Gastroesophageal sphincter (tissue), 4 donors: ENCODE measurements at regions not wholly inside any gene's neighbourhood (a gene's known extent, or its start where the extent isn't known, plus 50 kb on each side); places are given as distances from the start of the nearest gene placed in this dataset.

ENCODE experiments used
- ATAC-seq: fragments of 150-250 bp; one replicate; pipeline ENCODE4 v1.9.1; 2016; ENCODE audit warnings: mild to moderate bottlenecking, moderate library complexity
- H3K27ac ChIP-seq, 4 donors: fragments of 200-600 bp; sonication (generic) in 3 of 4; 1 replicate in 3 of 4; 2 replicates in 1 of 4; pipeline ENCODE4 v1.5.1; 2016 to 2019
- H3K27me3 ChIP-seq: fragments of 200-600 bp; sonication (generic); one replicate; pipeline ENCODE4 v1.5.1; 2019
- H3K36me3 ChIP-seq, 2 donors: fragments of 200-600 bp; sonication (generic); one replicate each; pipeline ENCODE4 v1.5.1; 2019; ENCODE audit warnings: control low read depth in 1 of 2
- H3K4me1 ChIP-seq, 3 donors: fragments of 200-600 bp; sonication (generic); 1 replicate in 2 of 3; 2 replicates in 1 of 3; pipeline ENCODE4 v1.5.1; 2016 to 2019; ENCODE audit warnings: control low read depth in 2 of 3
- H3K4me3 ChIP-seq, 2 donors: fragments of 200-600 bp; sonication (generic); one replicate each; pipeline ENCODE4 v1.5.1; 2019; ENCODE audit warnings: mild to moderate bottlenecking in 1 of 2, moderate library complexity in 1 of 2
- H3K9me3 ChIP-seq, 3 donors: fragments of 200-600 bp; sonication (generic); one replicate each; pipeline ENCODE4 v1.5.1; 2017 to 2019; ENCODE audit warnings: control low read depth in 2 of 3
- CTCF ChIP-seq, 4 experiments: fragments of 200-600 bp in 2 of 4; fragments of 450-650 bp in 2 of 4; sonication (generic) in 1 of 4; IDR thresholded peaks; one replicate each; pipeline ENCODE4 v1.5.1; 2017 to 2019; ENCODE audit warnings: antibody characterized with exemption in 4 of 4, mild to moderate bottlenecking in 2 of 4, moderate library complexity in 2 of 4
- EP300 ChIP-seq: sonication (generic); formaldehyde crosslinking; IDR thresholded peaks from one replicate; pipeline ENCODE4 v1.6.1; 2017; ENCODE audit warnings: antibody characterized with exemption, mild to moderate bottlenecking
- POLR2A ChIP-seq, 2 donors: fragments of 450-650 bp; IDR thresholded peaks; one replicate each; pipeline ENCODE4 v1.6.1; 2017; ENCODE audit warnings: antibody characterized with exemption in 2 of 2, mild to moderate bottlenecking in 2 of 2, moderate library complexity in 1 of 2
- POLR2AphosphoS5 ChIP-seq: sonication (generic); formaldehyde crosslinking; IDR thresholded peaks from one replicate; pipeline ENCODE4 v1.6.1; 2017; ENCODE audit warnings: antibody characterized with exemption
- WGBS, 2 donors: methylation state at CpG; one replicate each; pipeline ENCODE4 v1.1.5; 2018; ENCODE audit warnings: low coverage in 1 of 2; 5-methylcytosine and 5-hydroxymethylcytosine counted together

- WGBS, 2 donors: 60 to 62% methylated on average over 2 to 3 of the region's 3 CpGs
- Histone ChIP-seq H3K36me3 (no peaks in the 10 kb centered on the region), H3K9me3 (no peaks in the 10 kb centered on the region), H3K27ac (no peak overlapping the region), H3K4me1 (no peaks in the 10 kb centered on the region), H3K4me3 (no peak overlapping the region), H3K27me3 (peaks cover 15% of the 10 kb centered on the region)
- no peak for ATAC-seq
- TF ChIP-seq POLR2A (IDR thresholded peaks at IDR 0.05) (no peak), CTCF (IDR thresholded peaks at IDR 0.05) (no peak), EP300 (no peak), POLR2AphosphoS5 (no peak)
These were observed 406.4 kb downstream of the SNAPC1 start for GRCh38 chr14:62168564-62169155.

DNA sequence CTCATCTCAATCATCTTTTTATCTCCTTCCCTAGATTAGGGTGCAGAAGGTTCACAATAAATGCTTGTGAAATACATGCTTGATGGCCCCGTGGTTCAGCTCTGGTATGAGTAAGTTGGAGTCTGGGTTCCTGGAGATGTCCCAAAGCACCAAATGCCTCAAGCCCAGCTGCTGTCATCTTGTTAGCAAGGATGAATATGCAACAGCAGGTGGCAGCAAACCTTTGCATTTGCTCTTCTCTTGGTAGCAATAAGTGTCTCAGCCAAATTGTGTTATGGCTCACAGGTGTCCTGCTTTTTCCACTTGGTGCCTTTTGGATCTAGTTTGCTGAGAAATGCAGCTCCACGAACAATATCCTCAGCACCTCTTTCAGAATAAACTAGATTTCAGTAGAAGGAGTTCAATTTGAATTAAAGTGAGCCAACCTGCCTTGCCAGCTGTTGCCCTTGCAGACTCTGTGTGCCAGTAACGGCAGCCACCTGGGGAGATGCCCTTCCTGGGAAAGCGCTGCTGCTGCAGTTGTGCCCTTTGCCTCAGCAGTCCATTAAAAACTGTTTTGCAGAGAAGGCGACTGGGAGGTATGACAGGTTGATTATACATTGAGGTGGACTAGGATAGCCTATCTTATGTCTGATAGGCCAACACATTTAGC is 417.3 kb downstream of the SNAPC1 start:
- no peak overlapping the region for H3K27ac ChIP-seq
- TF ChIP-seq POLR2A (IDR thresholded peaks at IDR 0.05) (no peak), EP300 (no peak), CTCF (IDR thresholded peaks at IDR 0.05) (peak; percentile 9 to 63 (median 42)), POLR2AphosphoS5 (no peak)
- ATAC-seq: no peak
- H3K9me3 ChIP-seq: no peaks in the 10 kb centered on the region
- WGBS, 2 donors: 24 to 48% methylated on average over 3 to 5 of the region's 5 CpGs
- H3K27me3 ChIP-seq: no peaks in the 10 kb centered on the region
- H3K36me3 ChIP-seq: no peaks in the 10 kb centered on the region
- H3K4me3 ChIP-seq: no peak overlapping the region
- no peaks in the 10 kb centered on the region for H3K4me1 ChIP-seq

DNA sequence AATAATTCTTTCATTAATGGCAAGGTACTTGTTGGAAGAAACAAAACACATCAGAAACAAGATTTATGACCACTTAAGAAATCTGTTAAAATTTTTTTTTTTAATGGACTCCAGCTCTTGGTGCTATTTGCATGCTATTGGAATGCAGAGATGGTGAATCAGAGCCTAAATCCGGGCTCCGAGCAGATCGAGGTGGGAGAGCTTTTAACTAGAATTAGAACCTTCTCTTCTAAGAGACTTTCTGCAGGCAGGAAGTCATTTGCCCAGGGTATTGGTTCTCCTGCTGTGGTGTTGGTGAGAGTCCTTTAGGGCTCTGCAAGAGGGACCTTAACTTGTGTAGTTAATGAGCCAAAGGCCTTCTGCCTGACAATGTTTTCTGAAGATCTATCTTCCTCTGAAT is 419.4 kb downstream of the SNAPC1 start:
- Histone ChIP-seq H3K4me1 (no peaks in the 10 kb centered on the region), H3K4me3 (no peak overlapping the region), H3K27me3 (no peaks in the 10 kb centered on the region), H3K9me3 (no peaks in the 10 kb centered on the region), H3K36me3 (no peaks in the 10 kb centered on the region), H3K27ac (no peak overlapping the region)
- TF ChIP-seq POLR2AphosphoS5 (no peak), POLR2A (IDR thresholded peaks at IDR 0.05) (no peak), CTCF (IDR thresholded peaks at IDR 0.05) (no peak), EP300 (no peak)
- no peak for ATAC-seq
- WGBS, 2 donors: 66 to 76% methylated on average over 2 to 3 of the region's 3 CpGs

- no peak for TF ChIP-seq POLR2AphosphoS5
- TF ChIP-seq CTCF (IDR thresholded peaks at IDR 0.05): no peak
- TF ChIP-seq POLR2A (IDR thresholded peaks at IDR 0.05): no peak
- TF ChIP-seq EP300: no peak
- 0 to 60% methylated on average over 1 of the region's 1 CpG for WGBS, 2 donors
- no peak for ATAC-seq
These were observed 422.9 kb downstream of the SNAPC1 start for GRCh38 chr14:62185078-62185477.

GRCh38 chr14:62187265-62187664 is 425.0 kb downstream of the SNAPC1 start:
- 72 to 78% methylated on average over 2 of the region's 2 CpGs for WGBS, 2 donors
- Histone ChIP-seq H3K9me3 (no peaks in the 10 kb centered on the region), H3K36me3 (no peaks in the 10 kb centered on the region), H3K4me3 (no peak overlapping the region), H3K27ac (no peak overlapping the region), H3K27me3 (no peaks in the 10 kb centered on the region), H3K4me1 (no peaks in the 10 kb centered on the region)
- TF ChIP-seq POLR2AphosphoS5: no peak
- TF ChIP-seq POLR2A (IDR thresholded peaks at IDR 0.05): no peak
- TF ChIP-seq EP300: no peak
- TF ChIP-seq CTCF (IDR thresholded peaks at IDR 0.05): no peak
- ATAC-seq: no peak

More at GRCh38 chr14:62185078-62185477, 422.9 kb downstream of the SNAPC1 start:
- Histone ChIP-seq H3K36me3 (no peaks in the 10 kb centered on the region), H3K4me3 (no peak overlapping the region), H3K9me3 (no peaks in the 10 kb centered on the region), H3K27ac (no peak overlapping the region), H3K4me1 (no peaks in the 10 kb centered on the region), H3K27me3 (no peaks in the 10 kb centered on the region)
